Lower leg skin (tissue), 3 donors: ENCODE measurements at regions not wholly inside any gene's neighbourhood (a gene's known extent, or its start where the extent isn't known, plus 50 kb on each side); places are given as distances from the start of the nearest gene placed in this dataset.

Source experiments
- POLR2A ChIP-seq, 2 donors: fragments of 450-650 bp; IDR thresholded peaks; one replicate each; pipeline ENCODE4 v1.6.1; 2016 to 2017; ENCODE audit warnings: antibody characterized with exemption in 2 of 2, mild to moderate bottlenecking in 1 of 2, moderate library complexity in 1 of 2
- TF ChIP-seq, protein P1 (sequence below), 3 donors: fragments of 450-650 bp; IDR thresholded peaks; one replicate each; pipeline ENCODE4 v1.5.1; 2016; ENCODE audit warnings: antibody characterized with exemption in 3 of 3, mild to moderate bottlenecking in 3 of 3, moderate library complexity in 2 of 3

GRCh38 chr5:159567461-159567860 is 237.2 kb upstream of the IL12B start:
- TF ChIP-seq, protein P1, sequence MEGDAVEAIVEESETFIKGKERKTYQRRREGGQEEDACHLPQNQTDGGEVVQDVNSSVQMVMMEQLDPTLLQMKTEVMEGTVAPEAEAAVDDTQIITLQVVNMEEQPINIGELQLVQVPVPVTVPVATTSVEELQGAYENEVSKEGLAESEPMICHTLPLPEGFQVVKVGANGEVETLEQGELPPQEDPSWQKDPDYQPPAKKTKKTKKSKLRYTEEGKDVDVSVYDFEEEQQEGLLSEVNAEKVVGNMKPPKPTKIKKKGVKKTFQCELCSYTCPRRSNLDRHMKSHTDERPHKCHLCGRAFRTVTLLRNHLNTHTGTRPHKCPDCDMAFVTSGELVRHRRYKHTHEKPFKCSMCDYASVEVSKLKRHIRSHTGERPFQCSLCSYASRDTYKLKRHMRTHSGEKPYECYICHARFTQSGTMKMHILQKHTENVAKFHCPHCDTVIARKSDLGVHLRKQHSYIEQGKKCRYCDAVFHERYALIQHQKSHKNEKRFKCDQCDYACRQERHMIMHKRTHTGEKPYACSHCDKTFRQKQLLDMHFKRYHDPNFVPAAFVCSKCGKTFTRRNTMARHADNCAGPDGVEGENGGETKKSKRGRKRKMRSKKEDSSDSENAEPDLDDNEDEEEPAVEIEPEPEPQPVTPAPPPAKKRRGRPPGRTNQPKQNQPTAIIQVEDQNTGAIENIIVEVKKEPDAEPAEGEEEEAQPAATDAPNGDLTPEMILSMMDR (IDR thresholded peaks at IDR 0.05), result no peak
- no peak for TF ChIP-seq POLR2A (IDR thresholded peaks at IDR 0.05)
